Medulla oblongata (tissue), 1 donor: ENCODE measurements at regions not wholly inside any gene's neighbourhood (a gene's known extent, or its start where the extent isn't known, plus 50 kb on each side); places are given as distances from the start of the nearest gene placed in this dataset.
"Not testable (repeated sequence)": the region's sequence is repeated elsewhere in the genome, so short reads cannot be mapped to it uniquely, and the experiment has no call there.

Source experiments
- DNase-seq: peaks from one replicate; pipeline ENCODE4 v3.0.0-alpha.2; 2015; ENCODE audit errors: extremely low spot score

DNA sequence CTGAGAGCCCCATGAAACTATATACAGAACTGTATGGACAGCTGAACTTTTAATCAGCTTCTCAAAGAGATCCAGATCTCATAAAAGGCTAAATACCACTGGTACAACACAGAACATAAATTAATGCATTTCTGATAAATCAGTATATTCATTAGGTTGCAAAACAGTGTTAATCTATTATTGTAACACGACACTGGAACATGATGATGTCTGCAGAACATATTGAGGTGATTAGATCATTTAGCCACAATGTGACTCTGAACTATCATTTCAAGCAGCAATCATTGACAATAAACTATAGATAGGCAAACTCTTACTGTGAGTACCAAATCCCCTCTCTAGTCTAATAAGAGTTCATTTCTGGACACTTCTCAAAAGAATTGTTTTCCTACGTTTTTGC is 50.3 kb downstream of the GASK1B start:
- DNase-seq = no peak

- peak; percentile 30 for DNase-seq
Measured at GRCh38 chr4:158121161-158121579, 51.7 kb downstream of the GASK1B start.

DNA sequence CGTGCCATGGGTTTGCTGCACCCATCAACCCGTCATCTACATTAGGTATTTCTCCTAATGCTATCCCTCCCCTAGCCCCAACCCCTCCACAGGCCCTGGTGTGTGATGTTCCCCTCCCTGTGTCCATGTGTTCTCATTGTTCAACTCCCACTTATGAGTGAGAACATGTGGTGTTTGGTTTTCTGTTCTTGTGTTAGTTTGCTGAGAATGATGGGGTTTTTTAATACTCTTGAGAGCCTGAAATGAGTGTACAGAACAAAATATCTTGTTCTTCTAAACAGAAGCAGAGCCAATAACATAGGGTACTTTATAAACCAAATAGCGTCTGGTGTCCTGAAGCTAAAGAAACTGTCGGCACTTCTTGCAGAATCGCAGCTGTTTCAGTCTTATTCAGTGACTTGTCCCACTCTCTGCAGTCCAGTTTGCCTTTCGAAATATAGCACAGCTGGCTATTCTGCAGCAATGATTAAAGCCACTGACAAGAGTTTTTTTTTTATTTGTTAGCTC is 52.1 kb downstream of the GASK1B start:
- peak; percentile 26 for DNase-seq

DNA sequence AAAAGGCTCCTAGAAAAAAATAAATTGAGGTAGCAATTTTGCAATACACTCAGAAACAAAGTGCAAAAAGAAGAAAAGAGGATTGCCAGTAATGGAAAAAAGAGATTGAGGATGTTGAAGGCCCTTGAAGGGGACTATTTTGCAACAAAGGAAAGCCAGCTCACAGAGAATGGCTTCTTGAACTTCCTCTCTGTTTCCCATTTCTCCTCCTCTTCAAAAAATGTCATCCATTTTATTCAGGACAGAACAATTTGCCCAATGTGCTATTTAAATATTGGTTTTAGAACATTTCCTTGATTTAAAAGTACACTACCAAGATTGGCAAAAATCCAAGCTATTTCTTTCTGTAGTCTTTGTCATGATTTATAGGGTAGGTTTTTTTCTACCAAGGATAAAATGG is 60.2 kb downstream of the GASK1B start:
- DNase-seq = no peak

DNA sequence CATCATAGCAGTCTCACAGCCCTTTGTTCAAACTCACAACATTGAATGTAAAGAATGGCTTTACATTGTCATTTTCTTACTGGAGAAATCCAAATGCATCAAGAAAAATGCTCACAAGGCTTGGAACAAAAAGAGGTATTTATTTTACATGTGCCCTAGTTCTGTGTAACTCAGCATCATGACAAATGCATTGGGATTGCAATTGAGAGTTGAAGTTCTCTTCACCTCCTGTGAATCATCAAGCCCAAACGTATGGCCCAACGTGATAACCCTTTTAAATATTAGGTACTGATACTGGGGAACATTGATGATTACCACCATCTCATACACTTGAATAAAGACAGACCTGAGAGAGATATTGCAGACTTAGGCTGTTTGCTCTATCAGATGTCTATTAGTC is 61.6 kb downstream of the GASK1B start:
- no peak for DNase-seq

DNA sequence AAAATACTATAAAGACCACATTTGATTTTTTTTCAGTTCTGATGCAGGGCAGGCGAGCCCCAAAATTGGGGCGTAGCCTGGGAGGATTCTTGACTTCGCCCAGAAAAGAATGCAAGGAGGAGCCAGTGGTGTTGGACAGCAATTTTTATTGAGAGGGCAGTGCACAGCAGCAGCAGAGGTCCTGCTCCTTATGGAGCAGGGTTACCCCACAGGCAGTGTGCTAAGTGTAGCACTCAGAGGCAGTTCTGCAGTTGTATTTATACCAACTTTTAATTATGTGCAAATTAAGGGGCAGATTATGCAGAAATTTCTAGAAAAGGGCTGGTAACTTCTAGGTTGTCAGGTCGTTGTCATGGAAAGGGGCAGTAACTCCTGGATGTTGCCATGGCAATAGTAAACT is 69.9 kb downstream of the GASK1B start:
- no peak for DNase-seq

GRCh38 chr4:158099686-158100085 is 73.1 kb downstream of the GASK1B start:
- no peak for DNase-seq

DNA sequence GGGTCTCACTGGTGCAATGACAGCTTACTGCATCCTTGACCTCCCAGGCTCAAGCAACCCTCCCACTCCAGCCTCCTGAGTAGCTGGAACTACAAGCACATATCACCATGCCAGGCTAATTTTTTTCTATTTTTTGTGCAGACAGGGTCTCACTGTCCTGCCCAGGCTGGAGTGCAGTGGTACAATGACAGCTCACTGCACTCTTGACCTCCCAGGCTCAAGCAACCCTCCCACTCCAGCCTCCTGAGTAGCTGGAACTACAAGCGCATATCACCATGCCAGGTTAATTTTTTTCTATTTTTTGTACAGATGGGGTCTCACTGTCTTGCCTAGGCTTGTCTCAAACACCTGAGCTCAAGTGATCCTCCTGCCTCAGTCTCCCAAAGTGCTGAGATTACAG is 74.0 kb downstream of the GASK1B start:
- no peak for DNase-seq

DNA sequence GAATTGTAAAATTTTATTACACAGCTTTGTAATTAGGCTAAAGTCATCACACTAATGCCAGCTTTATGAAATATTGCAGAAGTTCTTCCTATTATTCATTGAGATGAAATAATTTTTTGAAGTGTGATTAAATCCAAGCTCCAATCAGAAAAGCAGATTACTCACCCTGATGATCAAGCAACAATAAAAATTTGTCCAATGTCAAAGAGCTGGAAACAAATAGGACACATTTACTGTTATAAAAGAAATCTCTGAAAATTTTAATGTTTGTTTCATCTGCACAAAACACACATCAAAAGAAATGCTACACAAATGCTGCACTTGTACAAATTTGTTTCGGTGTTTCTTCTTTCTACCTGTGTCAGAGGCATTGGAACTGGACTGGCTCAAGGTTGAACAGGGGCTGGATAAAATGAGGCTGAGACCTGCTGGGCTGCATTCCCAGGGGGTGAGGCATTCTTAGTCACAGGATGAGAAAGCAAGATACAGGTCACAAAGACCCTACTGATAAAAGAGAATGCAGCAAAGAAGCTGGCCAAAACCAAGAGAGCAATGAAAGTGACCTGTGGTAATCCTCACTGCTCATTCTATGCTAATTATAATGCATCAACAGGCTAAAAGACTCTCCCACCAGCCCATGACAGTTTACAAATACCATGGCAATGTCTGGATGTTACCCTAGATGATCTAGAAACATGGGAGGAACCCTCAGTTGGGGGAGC is 78.3 kb downstream of the GASK1B start:
- no peak for DNase-seq

- DNase-seq = peak; percentile 21
Measured at GRCh38 chr4:158090323-158090722, 82.5 kb downstream of the GASK1B start.

GRCh38 chr4:158089897-158090296 is 82.9 kb downstream of the GASK1B start:
- DNase-seq = not testable (repeated sequence)

DNA sequence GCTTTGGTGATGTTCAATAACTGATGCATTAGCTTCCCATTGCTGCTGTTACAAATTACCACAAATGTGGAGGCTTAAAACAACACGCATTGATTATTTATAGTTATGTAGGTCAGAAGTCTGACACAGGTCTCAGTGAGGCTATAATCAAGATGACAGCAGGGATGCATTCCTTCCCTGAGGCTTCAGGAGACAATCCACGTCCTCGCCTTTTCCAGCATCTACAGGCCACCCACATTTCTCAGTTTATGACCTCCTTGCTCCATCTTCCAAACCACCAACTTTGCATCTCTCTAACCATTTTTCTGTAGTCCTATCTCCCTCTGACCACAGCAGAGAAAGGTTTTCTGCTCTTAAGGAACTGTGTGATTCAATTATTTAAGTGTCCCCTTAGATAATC is 92.5 kb downstream of the GASK1B start:
- DNase-seq = no peak

GRCh38 chr4:158079661-158080060 is 93.2 kb downstream of the GASK1B start:
- no peak for DNase-seq

- no peak for DNase-seq
Measured at GRCh38 chr4:158077835-158078234, 95.0 kb downstream of the GASK1B start.

GRCh38 chr4:158074851-158075250 is 98.0 kb downstream of the GASK1B start:
- no peak for DNase-seq

- DNase-seq = no peak
Measured at GRCh38 chr4:158071931-158072330, 100.9 kb downstream of the GASK1B start.

DNA sequence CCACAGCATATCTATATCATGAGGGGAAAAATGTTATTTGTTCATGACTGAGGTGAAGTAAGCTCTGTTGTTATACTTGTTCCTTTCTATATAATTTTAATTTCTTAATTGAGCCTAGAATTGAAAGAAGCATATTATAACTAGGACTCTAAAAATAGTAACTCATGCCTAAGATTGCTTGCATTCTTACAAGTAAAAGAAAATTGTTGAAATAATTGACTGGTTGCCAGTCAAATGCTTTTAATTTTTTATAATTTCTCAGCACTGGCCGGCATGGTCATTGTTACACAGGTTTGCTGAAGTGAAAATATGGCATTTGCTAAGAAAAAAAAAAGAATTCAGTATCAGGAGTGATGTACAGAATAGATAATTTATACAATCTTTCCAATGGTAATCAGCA is 104.8 kb downstream of the GASK1B start:
- no peak for DNase-seq

- DNase-seq = no peak
Measured at GRCh38 chr4:158067646-158068045, 105.2 kb downstream of the GASK1B start.

- no peak for DNase-seq
Measured at GRCh38 chr4:158065603-158066002, 107.2 kb downstream of the GASK1B start.

- no peak for DNase-seq
Measured at GRCh38 chr4:158065176-158065575, 107.6 kb downstream of the GASK1B start.

DNA sequence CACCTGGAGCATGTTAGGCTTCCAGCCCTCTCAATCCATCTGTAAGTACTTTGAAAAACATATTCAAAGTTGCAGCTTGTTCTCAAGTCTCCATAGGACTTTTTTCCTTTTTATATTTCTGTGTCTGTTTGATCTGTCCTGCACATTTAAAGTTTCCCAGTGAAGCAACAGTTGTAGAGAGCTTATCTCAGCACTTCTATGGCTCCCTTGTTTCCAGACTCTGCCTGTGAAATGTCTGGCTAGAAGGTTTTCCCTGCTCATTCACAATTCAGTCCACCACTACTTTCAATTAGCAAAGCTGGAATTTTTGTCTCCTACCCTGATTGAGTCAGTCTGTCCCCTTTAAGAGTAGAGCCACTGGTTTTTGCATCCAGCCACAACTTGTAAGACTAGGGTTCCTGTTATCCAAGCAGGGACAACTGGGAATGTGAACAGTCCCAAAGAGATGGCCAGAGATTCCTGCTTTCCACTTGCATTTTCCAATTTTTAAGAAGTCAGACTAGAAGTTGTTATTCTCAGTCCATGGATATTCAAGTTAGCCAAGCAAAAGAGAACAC is 116.1 kb downstream of the GASK1B start:
- no peak for DNase-seq

DNA sequence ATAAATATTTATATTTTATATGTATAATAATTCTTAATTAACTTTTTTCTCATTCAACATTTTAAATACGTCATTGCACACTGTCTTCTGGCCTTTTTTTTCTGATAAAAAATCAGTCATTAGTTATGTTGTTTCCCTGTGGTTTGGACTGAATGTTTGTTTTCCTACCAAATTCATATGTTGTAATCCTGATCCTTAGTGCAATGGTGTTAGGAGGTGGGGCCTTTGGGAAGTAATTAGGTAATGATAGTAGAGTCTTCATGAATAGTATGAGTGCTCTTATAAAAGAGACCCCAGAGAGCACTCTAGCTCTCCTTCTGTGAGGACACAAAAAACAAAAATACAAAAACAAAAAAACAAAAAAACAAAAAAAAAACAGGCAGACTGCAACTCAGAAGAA is 117.2 kb downstream of the GASK1B start:
- DNase-seq = no peak

- DNase-seq = no peak
Measured at GRCh38 chr4:158053801-158054200, 119.0 kb downstream of the GASK1B start.

GRCh38 chr4:158053086-158053485 is 119.7 kb downstream of the GASK1B start:
- DNase-seq = no peak
